ENCODE measurements at regions not wholly inside any gene's neighbourhood (a gene's known extent, or its start where the extent isn't known, plus 50 kb on each side); places are given as distances from the start of the nearest gene placed in this dataset.

DNA sequence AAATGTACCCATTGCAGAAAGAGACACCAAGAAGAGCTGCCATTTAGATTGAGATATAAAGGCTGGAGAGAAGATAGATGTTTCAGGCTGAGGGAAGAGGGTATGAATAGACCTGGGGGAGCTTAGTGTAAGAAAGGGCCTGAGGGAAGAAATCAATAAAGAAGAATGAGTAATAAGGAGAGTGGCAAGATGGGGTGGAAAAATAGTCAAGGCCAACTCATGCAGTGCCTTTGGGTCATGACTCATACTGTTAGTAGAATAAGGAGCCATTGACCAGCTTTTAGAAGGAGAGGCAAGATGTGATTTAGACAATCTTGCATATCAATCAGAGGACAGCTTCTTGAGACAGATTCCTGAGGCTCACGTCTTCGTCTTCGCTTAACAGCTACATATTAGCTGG is 287.5 kb downstream of the DUSP6 start:
- Mint-ChIP-seq H3K4me3 (no peak overlapping the region), H3K27ac (no peak overlapping the region), H3K27me3 (ENCODE audit: insufficient read depth) (no peaks in the 10 kb centered on the region), H3K9me3 (no peaks in the 10 kb centered on the region), H3K36me3 (ENCODE audit: low read depth) (no peaks in the 10 kb centered on the region), H3K4me1 (peaks cover 12% of the 10 kb centered on the region)
- whole genome bisulfite sequencing, 2 experiments (ENCODE audit: insufficient coverage in 1 of 2, insufficient read length in 1 of 2): 76 to 95% methylated on average over 3 of the region's 3 CpGs
- H3K4me3 ChIP-seq (ENCODE audit: low read length): no peak overlapping the region
- peaks cover 2% of the 10 kb centered on the region for H3K4me1 ChIP-seq (ENCODE audit: control insufficient read depth, insufficient read depth, low read length)
- H3K36me3 ChIP-seq (ENCODE audit: control insufficient read depth, insufficient read depth, low read length): no peaks in the 10 kb centered on the region
- TF ChIP-seq, protein P1, sequence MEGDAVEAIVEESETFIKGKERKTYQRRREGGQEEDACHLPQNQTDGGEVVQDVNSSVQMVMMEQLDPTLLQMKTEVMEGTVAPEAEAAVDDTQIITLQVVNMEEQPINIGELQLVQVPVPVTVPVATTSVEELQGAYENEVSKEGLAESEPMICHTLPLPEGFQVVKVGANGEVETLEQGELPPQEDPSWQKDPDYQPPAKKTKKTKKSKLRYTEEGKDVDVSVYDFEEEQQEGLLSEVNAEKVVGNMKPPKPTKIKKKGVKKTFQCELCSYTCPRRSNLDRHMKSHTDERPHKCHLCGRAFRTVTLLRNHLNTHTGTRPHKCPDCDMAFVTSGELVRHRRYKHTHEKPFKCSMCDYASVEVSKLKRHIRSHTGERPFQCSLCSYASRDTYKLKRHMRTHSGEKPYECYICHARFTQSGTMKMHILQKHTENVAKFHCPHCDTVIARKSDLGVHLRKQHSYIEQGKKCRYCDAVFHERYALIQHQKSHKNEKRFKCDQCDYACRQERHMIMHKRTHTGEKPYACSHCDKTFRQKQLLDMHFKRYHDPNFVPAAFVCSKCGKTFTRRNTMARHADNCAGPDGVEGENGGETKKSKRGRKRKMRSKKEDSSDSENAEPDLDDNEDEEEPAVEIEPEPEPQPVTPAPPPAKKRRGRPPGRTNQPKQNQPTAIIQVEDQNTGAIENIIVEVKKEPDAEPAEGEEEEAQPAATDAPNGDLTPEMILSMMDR (conservative IDR thresholded peaks at IDR 0.05): no peak
- no peak overlapping the region for H3K9ac ChIP-seq (ENCODE audit: extremely low read depth, low read length, poor library complexity, severe bottlenecking)
- no peaks in the 10 kb centered on the region for H3K9me3 ChIP-seq (ENCODE audit: control insufficient read depth, low read length)
- no peak overlapping the region for H3K27ac ChIP-seq (ENCODE audit: low read depth, low read length)
- H3K27me3 ChIP-seq (ENCODE audit: control insufficient read depth, insufficient read depth, low read length, poor library complexity, severe bottlenecking): no peaks in the 10 kb centered on the region
- DNase-seq: no peak

DNA sequence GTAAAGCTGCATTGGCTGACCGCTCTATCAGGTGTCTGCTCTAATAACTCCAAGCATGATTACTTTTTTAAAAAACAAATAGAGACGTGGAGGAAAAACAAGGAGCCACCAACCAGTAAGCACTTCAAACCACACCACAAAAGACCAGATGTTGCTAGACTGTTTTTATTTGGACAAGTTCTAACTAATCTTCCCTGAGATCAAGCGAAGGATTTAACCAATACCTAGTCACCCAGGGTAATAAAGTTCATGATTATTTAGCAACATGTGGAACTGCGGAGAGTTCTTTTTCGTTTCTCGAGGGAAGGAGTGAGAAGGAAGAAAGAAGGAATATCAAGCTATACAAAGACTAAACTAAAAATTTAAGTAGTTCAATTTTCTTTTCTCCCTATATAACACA is 288.1 kb downstream of the DUSP6 start:
- no peaks in the 10 kb centered on the region for H3K9me3 Mint-ChIP-seq
- no peaks in the 10 kb centered on the region for H3K9me3 ChIP-seq (ENCODE audit: control insufficient read depth, low read length)
- TF ChIP-seq, protein P1 (conservative IDR thresholded peaks at IDR 0.05): no peak
- H3K27ac ChIP-seq (ENCODE audit: low read depth, low read length): no peak overlapping the region
- 98 to 100% methylated on average over 1 to 3 of the region's 6 CpGs for WGBS, 2 experiments (ENCODE audit: insufficient coverage in 1 of 2, insufficient read length in 1 of 2)
- no peaks in the 10 kb centered on the region for H3K27me3 Mint-ChIP-seq (ENCODE audit: insufficient read depth)
- H3K4me1 ChIP-seq (ENCODE audit: control insufficient read depth, insufficient read depth, low read length): peaks cover 6% of the 10 kb centered on the region
- no peaks in the 10 kb centered on the region for H3K36me3 ChIP-seq (ENCODE audit: control insufficient read depth, insufficient read depth, low read length)
- H3K9ac ChIP-seq (ENCODE audit: extremely low read depth, low read length, poor library complexity, severe bottlenecking): no peak overlapping the region
- peaks cover 18% of the 10 kb centered on the region for H3K4me1 Mint-ChIP-seq
- no peak for DNase-seq
- H3K4me3 ChIP-seq (ENCODE audit: low read length): no peak overlapping the region
- H3K27me3 ChIP-seq (ENCODE audit: control insufficient read depth, insufficient read depth, low read length, poor library complexity, severe bottlenecking): no peaks in the 10 kb centered on the region
- no peak overlapping the region for H3K27ac Mint-ChIP-seq
- no peaks in the 10 kb centered on the region for H3K36me3 Mint-ChIP-seq (ENCODE audit: low read depth)
- no peak overlapping the region for H3K4me3 Mint-ChIP-seq

DNA sequence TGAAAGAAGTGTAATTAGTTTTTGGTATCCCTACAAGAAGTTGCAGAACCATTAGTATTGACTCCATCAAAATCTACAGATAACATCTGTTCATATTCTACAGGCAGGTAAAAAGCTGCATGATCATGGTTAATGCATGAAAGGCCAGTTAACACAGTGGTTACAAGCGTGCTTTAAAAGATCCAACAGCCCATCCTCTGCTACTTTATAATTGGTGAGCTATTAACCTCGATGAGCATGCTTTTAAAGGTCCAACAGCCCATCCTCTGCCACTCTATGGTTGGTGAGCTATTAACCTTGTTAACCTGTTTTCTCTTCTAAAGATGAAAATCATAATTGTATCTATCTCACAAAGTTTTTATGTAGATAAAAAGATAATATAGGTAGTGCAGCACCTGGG is 289.3 kb downstream of the DUSP6 start:
- TF ChIP-seq, protein P1 (conservative IDR thresholded peaks at IDR 0.05): no peak
- Histone ChIP-seq H3K27ac (ENCODE audit: low read depth, low read length) (no peak overlapping the region), H3K27me3 (ENCODE audit: control insufficient read depth, insufficient read depth, low read length, poor library complexity, severe bottlenecking) (no peaks in the 10 kb centered on the region), H3K4me3 (ENCODE audit: low read length) (no peak overlapping the region), H3K36me3 (ENCODE audit: control insufficient read depth, insufficient read depth, low read length) (no peaks in the 10 kb centered on the region), H3K4me1 (ENCODE audit: control insufficient read depth, insufficient read depth, low read length) (peaks cover 13% of the 10 kb centered on the region), H3K9ac (ENCODE audit: extremely low read depth, low read length, poor library complexity, severe bottlenecking) (no peak overlapping the region), H3K9me3 (ENCODE audit: control insufficient read depth, low read length) (no peaks in the 10 kb centered on the region)
- 95 to 100% methylated on average over 1 to 2 of the region's 2 CpGs for WGBS, 2 experiments (ENCODE audit: insufficient coverage in 1 of 2, insufficient read length in 1 of 2)
- no peak overlapping the region for H3K4me3 Mint-ChIP-seq
- no peaks in the 10 kb centered on the region for H3K9me3 Mint-ChIP-seq
- DNase-seq: no peak
- peaks cover 30% of the 10 kb centered on the region for H3K4me1 Mint-ChIP-seq
- H3K27ac Mint-ChIP-seq: no peak overlapping the region
- H3K27me3 Mint-ChIP-seq (ENCODE audit: insufficient read depth): no peaks in the 10 kb centered on the region
- H3K36me3 Mint-ChIP-seq (ENCODE audit: low read depth): no peaks in the 10 kb centered on the region
